NCI-H82 treated with DMSO at 0.1 percent for 48 hours (cell line): ENCODE measurements at regions not wholly inside any gene's neighbourhood (a gene's known extent, or its start where the extent isn't known, plus 50 kb on each side); places are given as distances from the start of the nearest gene placed in this dataset.

ENCODE experiments used
- DNase-seq: peaks from one replicate; lab custom pipeline; 2025; ENCODE audit not compliant: unreplicated experiment; lab: John Stamatoyannopoulos, UW

DNA sequence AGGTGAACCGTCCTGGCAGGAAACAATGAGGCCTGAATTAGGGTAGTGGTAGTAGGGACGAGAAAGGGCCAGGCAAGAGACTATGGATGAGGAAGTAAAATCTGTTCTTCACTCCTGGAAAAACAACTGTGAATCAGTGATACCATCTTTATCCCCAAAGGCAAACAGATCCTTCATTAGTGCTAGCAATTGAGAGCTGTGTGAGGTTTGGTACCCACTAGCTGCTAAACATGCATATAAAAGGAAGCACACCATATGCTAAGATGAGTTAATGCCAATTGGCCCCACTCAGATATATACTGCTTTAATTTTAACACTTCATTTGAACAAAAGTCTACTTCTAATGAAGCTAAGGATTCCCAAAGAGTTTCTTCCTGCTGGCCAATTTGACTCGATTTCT lies 244.8 kb upstream of the NR4A3 start:
- no peak for DNase-seq

- no peak for DNase-seq
Observed at GRCh38 chr9:99577351-99577750, 244.3 kb upstream of the NR4A3 start.

GRCh38 chr9:99578666-99579065 lies 243.0 kb upstream of the NR4A3 start:
- no peak for DNase-seq

DNA sequence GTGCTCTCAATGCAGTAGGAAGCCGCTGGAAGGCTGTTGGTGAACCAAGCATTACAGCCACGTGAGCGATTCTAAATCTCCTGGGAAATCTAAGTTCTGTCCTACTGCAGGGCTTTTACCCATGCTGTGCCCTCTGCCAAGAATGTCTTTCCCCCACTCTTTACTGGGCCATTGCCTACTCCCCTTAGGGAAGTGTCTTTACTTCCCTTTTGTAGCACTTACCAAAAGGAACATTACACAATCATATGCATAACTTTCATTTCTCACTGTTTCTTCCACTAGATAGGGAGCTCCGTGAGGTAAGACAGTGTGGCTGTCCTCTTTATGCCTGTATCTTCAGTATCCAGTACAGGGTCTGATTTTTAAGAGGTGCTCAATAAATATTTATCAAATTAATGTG lies 241.7 kb upstream of the NR4A3 start:
- DNase-seq = no peak

DNA sequence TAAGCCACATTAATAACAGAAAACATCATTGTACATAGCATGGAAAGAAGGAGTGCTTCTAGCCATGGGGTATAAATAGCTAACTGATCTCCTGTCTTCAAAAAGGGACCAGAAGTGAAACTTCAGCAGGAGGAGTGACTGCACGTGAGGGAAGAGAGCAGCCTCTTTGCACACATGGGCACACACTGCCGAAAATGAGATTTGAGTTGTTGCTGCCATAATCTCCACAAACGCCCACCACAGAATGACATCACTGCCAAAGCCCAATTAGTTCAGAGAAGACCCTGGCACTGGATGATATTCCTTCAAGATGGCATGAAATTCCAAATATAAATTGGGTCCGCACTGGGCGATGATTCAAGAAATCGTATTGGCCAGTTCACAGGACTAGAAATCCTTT lies 238.9 kb upstream of the NR4A3 start:
- DNase-seq = no peak

GRCh38 chr9:99588299-99588698 lies 233.4 kb upstream of the NR4A3 start:
- DNase-seq = no peak

DNA sequence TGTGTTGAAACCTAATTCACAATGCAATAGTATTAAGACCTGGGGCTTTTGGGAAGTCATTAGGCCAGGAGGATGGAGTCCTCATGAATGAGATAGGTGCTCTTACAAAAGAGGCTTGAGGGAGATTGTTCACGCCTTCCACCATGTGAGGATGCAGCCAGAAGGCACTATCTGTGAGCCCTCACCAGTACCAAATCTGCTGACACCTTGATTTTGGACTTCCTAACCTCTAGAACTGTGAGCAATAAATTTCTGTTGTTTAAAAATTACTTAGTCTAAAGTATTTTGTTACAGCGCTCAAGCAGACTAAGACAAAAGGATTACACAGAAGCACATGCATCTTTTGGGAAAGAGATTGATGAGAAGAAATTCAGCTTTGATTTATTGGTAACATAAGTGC lies 232.9 kb upstream of the NR4A3 start:
- no peak for DNase-seq

GRCh38 chr9:99590410-99590809 lies 231.3 kb upstream of the NR4A3 start:
- DNase-seq = no peak

GRCh38 chr9:99590840-99591239 lies 230.8 kb upstream of the NR4A3 start:
- no peak for DNase-seq

- no peak for DNase-seq
Observed at GRCh38 chr9:99591770-99592169, 229.9 kb upstream of the NR4A3 start.

- no peak for DNase-seq
Observed at GRCh38 chr9:99592834-99593574, 228.7 kb upstream of the NR4A3 start.

DNA sequence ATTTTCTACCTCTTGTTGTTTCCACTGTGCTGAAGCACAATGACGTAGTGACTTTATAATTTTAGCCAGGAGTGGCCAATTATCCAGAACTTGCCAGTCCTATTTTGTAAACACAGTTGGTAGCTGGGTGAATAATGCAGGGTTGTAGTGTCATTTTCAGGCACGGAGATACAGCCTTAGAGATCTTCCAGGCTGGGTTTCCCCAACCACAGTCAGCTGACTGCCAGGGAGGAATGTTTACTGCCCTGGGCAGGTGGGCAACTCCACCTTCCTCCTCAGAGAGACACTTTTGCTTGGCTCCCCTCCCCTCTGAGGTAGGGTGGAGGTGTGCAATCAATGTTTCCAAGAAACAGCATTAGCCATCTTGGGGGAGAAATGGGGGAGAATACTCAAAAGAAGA lies 228.1 kb upstream of the NR4A3 start:
- DNase-seq = no peak

- no peak for DNase-seq
Observed at GRCh38 chr9:99594056-99594780, 227.5 kb upstream of the NR4A3 start.

DNA sequence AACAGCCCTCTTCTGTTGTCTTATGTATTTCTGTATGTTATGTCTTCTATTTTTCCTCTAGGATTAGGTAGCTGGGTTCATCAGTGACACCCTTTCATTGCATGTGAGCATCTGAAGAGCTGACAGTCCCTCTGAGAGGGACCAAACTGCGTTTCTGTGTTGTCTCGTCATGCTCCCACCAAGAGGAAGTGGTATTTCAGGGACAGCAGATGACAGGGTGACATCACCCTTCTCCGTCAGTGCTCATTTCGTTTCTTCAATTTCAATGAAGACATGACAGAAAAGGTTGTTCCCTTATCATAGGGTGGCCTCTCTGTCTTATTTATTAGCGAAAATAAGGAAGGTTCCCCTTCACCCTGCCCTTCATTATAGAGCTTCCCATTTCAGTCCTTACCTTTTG lies 225.9 kb upstream of the NR4A3 start:
- DNase-seq = no peak

DNA sequence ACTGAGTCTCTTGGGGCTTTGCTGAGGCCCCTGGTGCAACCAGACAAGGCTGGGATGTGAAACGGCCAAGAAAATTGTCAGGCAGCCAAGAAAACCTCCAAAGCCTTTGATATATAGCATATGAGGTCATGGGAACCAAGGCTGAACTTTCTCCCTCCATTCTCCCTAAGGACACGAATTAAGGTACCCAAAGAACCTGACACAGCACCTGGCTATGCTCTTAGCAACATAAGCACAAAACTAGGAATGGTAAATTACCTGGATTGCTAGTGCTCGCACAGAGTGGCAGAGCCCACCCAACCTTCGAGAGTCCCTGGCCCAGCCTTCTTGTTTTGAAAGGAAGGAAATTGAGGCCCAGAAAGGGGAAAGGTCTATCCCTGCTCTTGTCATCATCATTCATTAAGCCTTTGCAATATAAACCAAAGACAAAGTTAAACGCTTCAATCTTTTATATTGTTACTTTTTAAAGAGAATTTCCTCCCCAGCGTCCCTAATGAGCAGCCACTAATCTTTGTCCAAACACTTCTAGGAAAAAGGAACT lies 220.0 kb upstream of the NR4A3 start:
- DNase-seq = no peak

GRCh38 chr9:99602854-99603253 lies 218.8 kb upstream of the NR4A3 start:
- no peak for DNase-seq

- DNase-seq = no peak
Observed at GRCh38 chr9:99605016-99605743, 216.5 kb upstream of the NR4A3 start.

DNA sequence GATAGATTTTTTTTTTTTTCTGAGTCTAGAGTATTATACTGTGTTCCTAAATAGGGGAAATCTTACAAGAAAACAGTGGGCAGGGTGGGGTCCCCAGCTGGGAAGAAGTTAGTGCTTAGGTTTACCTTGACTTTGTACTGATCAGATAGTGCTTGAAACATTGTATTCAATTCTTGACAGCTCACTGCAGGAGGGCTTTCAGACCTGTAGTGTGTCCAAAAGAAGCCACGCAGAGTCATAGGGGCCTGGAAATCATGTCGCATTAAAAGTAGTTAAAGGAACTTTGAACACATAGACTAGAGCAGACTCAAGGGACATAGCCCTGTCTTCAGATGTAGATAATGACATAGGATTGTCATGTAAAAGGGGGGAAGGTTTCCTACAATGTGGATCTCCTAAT lies 215.4 kb upstream of the NR4A3 start:
- no peak for DNase-seq

DNA sequence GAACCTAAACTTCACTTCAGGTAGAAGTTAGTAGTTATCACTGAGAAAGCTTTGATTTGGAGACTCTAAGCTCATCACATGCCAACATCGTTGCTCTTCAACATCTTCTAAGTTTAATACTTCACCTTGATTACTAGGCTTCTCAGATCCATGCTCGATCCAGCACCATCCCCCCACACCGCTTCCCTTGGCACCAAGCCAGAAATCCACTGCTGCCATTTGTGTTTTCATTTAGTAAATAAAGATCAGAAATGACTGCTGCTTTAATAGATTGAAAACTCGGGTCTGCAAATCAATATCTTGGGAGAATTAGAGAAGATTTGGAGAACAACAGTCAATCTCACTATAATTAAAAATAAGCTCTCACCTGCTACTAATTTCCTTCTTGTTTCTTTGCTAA lies 214.7 kb upstream of the NR4A3 start:
- no peak for DNase-seq

DNA sequence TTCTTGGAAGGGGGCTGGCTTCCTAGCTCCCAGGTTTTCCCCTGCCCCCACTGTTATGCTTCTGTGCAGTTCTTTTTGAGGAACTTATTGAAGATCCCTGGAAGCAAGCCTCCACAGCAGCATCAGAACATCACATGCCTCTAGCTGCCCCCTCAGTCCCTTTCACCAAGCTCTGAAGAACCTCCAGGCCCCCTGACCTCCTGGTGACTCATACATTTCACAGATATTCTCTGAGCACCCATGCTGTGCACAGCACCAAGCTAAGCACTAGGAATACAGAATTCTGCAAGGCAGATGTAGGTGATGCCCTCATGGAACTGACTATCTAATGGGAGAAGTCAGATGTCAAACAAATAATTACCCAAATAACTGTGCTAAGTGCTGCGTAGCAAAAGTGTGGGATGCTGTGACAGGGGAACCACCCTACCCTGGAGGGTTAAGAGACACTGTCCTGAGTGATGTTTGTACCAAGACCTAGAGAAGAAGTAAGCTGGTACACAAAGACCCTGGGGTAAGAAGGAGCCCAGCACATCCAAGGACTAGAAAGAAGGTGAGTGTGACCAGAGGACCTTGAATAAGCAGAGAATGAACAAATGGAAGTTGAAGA lies 213.7 kb upstream of the NR4A3 start:
- DNase-seq = no peak

GRCh38 chr9:99614341-99614740 lies 207.3 kb upstream of the NR4A3 start:
- DNase-seq = no peak
